Thymus (tissue), 11 donors: ENCODE measurements at regions not wholly inside any gene's neighbourhood (a gene's known extent, or its start where the extent isn't known, plus 50 kb on each side); places are given as distances from the start of the nearest gene placed in this dataset.
"Not testable (repeated sequence)": the region's sequence is repeated elsewhere in the genome, so short reads cannot be mapped to it uniquely, and the experiment has no call there.

ENCODE experiments used
- DNase-seq, 9 donors: peaks; one replicate each; pipeline ENCODE4 v3.0.0-alpha.2; 2013; ENCODE audit warnings: low spot score in 9 of 9, low read depth in 6 of 9, missing footprints in 1 of 9
- H3K27ac ChIP-seq, 2 donors: one replicate each; pipeline ENCODE4 v1.5.1; 2013; ENCODE audit warnings: control low read depth in 1 of 2, low read depth in 1 of 2, low read length in 1 of 2, mild to moderate bottlenecking in 1 of 2, moderate library complexity in 1 of 2
- H3K27me3 ChIP-seq, 2 donors: one replicate each; pipeline ENCODE4 v1.5.1; 2013; ENCODE audit warnings: low read length in 1 of 2; ENCODE audit not compliant: control insufficient read depth in 2 of 2, insufficient read depth in 1 of 2
- H3K36me3 ChIP-seq, 2 donors: one replicate each; pipeline ENCODE4 v1.5.1; 2013; ENCODE audit warnings: low read length in 1 of 2, mild to moderate bottlenecking in 1 of 2, moderate library complexity in 1 of 2; ENCODE audit not compliant: control insufficient read depth in 2 of 2, insufficient read depth in 2 of 2
- H3K4me1 ChIP-seq, 2 donors: one replicate each; pipeline ENCODE4 v1.5.1; 2013; ENCODE audit warnings: low read length in 2 of 2; ENCODE audit not compliant: control insufficient read depth in 2 of 2, insufficient read depth in 2 of 2
- H3K4me3 ChIP-seq, 2 donors: one replicate each; pipeline ENCODE4 v1.5.1; 2013; ENCODE audit warnings: low read length in 2 of 2, control low read depth in 1 of 2, mild to moderate bottlenecking in 1 of 2
- H3K9me3 ChIP-seq, 2 donors: one replicate each; pipeline ENCODE4 v1.5.1; 2013; ENCODE audit warnings: low read length in 1 of 2, mild to moderate bottlenecking in 1 of 2; ENCODE audit not compliant: control insufficient read depth in 2 of 2, insufficient read depth in 1 of 2
- WGBS: extraction: QIAGEN DNeasy Blood & Tissue Kit; methylation state at CpG from one replicate; pipeline ENCODE4 v1.1.7; 2013; 5-methylcytosine and 5-hydroxymethylcytosine counted together
- donor health status: healthy.

- 72% methylated on average over 6 of the region's 6 CpGs for WGBS
- no peaks in the 10 kb centered on the region for H3K36me3 ChIP-seq
- no peaks in the 10 kb centered on the region for H3K4me1 ChIP-seq
- H3K27me3 ChIP-seq: no peaks in the 10 kb centered on the region
- H3K4me3 ChIP-seq: no peak overlapping the region
- DNase-seq: no peak
- H3K27ac ChIP-seq: no peak overlapping the region
- no peaks in the 10 kb centered on the region for H3K9me3 ChIP-seq
Observed at GRCh38 chr15:26126070-26126469, 262.9 kb upstream of the ATP10A start.

- Histone ChIP-seq H3K4me3 (no peak overlapping the region), H3K9me3 (no peaks in the 10 kb centered on the region), H3K27ac (no peak overlapping the region), H3K4me1 (no peaks in the 10 kb centered on the region), H3K27me3 (no peaks in the 10 kb centered on the region), H3K36me3 (no peaks in the 10 kb centered on the region)
- 89% methylated on average over 12 of the region's 12 CpGs for WGBS
- DNase-seq: peak in 1 of 9 donors; percentile 3
Observed at GRCh38 chr15:26125664-26126063, 262.5 kb upstream of the ATP10A start.

GRCh38 chr15:26119322-26119721 is 256.2 kb upstream of the ATP10A start:
- Histone ChIP-seq H3K36me3 (no peaks in the 10 kb centered on the region), H3K4me3 (no peak overlapping the region), H3K27ac (no peak overlapping the region), H3K9me3 (no peaks in the 10 kb centered on the region), H3K4me1 (no peaks in the 10 kb centered on the region), H3K27me3 (no peaks in the 10 kb centered on the region)
- 94% methylated on average over 6 of the region's 6 CpGs for WGBS
- no peak for DNase-seq

GRCh38 chr15:26115229-26115943 is 252.3 kb upstream of the ATP10A start:
- H3K27me3 ChIP-seq: no peaks in the 10 kb centered on the region
- H3K9me3 ChIP-seq: no peaks in the 10 kb centered on the region
- DNase-seq: no peak
- WGBS: 86% methylated on average over 9 of the region's 9 CpGs
- no peak overlapping the region for H3K27ac ChIP-seq
- H3K4me1 ChIP-seq: no peaks in the 10 kb centered on the region
- no peaks in the 10 kb centered on the region for H3K36me3 ChIP-seq
- H3K4me3 ChIP-seq: no peak overlapping the region

- not testable (repeated sequence) for DNase-seq, H3K27me3 ChIP-seq, H3K36me3 ChIP-seq, H3K4me1 ChIP-seq, H3K4me3 ChIP-seq, H3K9me3 ChIP-seq, H3K27ac ChIP-seq
- 82% methylated on average over 8 of the region's 8 CpGs for WGBS
Observed at GRCh38 chr15:26114128-26114527, 251.0 kb upstream of the ATP10A start.

GRCh38 chr15:26113296-26113695 is 250.2 kb upstream of the ATP10A start:
- no peaks in the 10 kb centered on the region for H3K4me1 ChIP-seq
- WGBS: 88% methylated on average over 10 of the region's 10 CpGs
- H3K4me3 ChIP-seq: no peak overlapping the region
- DNase-seq: no peak
- no peaks in the 10 kb centered on the region for H3K9me3 ChIP-seq
- no peaks in the 10 kb centered on the region for H3K36me3 ChIP-seq
- H3K27ac ChIP-seq: no peak overlapping the region
- H3K27me3 ChIP-seq: no peaks in the 10 kb centered on the region

- WGBS: 81% methylated on average over 4 of the region's 4 CpGs
- H3K27me3 ChIP-seq: no peaks in the 10 kb centered on the region
- H3K27ac ChIP-seq: no peak overlapping the region
- no peaks in the 10 kb centered on the region for H3K9me3 ChIP-seq
- no peaks in the 10 kb centered on the region for H3K36me3 ChIP-seq
- H3K4me1 ChIP-seq: no peaks in the 10 kb centered on the region
- no peak for DNase-seq
- H3K4me3 ChIP-seq: no peak overlapping the region
Observed at GRCh38 chr15:26109203-26109602, 246.1 kb upstream of the ATP10A start.

GRCh38 chr15:26106556-26106955 is 243.4 kb upstream of the ATP10A start:
- no peaks in the 10 kb centered on the region for H3K4me1 ChIP-seq
- no peak overlapping the region for H3K4me3 ChIP-seq
- H3K9me3 ChIP-seq: no peaks in the 10 kb centered on the region
- no peaks in the 10 kb centered on the region for H3K27me3 ChIP-seq
- DNase-seq: no peak
- WGBS: 95% methylated on average over 3 of the region's 3 CpGs
- H3K36me3 ChIP-seq: no peaks in the 10 kb centered on the region
- no peak overlapping the region for H3K27ac ChIP-seq

GRCh38 chr15:26103002-26103404 is 239.9 kb upstream of the ATP10A start:
- no peaks in the 10 kb centered on the region for H3K36me3 ChIP-seq
- 88% methylated on average over 7 of the region's 7 CpGs for WGBS
- H3K4me3 ChIP-seq: no peak overlapping the region

More at GRCh38 chr15:26103002-26103404, 239.9 kb upstream of the ATP10A start:
- Histone ChIP-seq H3K9me3 (no peaks in the 10 kb centered on the region), H3K27ac (no peak overlapping the region), H3K27me3 (no peaks in the 10 kb centered on the region), H3K4me1 (no peaks in the 10 kb centered on the region)
- no peak for DNase-seq
